ENCODE measurements at regions not wholly inside any gene's neighbourhood (a gene's known extent, or its start where the extent isn't known, plus 50 kb on each side); places are given as distances from the start of the nearest gene placed in this dataset.
A peak's percentile ranks its signal among the peaks of the same experiment; 100 is the strongest.

DNA sequence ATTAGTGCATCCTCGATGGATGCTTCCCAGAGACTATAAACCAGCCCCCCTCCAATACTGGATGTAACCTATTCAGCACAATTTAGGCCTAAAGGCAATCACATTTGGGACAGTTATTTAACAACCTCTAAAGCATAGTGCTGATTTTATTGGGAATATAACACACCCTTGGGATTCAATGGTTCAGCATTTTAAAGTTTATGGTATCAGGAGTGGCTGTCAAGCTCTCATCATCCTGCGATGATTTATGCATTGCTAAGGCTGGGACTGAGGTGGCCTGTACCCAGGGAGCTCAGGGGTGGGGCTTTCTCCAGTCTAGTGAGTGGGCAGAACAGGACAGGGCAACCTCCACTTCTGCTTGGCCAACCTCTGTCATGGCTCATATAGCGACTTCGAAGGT is 464.9 kb downstream of the INHBA start:
- DNase-seq (ENCODE audit: low spot score) = no peak

DNA sequence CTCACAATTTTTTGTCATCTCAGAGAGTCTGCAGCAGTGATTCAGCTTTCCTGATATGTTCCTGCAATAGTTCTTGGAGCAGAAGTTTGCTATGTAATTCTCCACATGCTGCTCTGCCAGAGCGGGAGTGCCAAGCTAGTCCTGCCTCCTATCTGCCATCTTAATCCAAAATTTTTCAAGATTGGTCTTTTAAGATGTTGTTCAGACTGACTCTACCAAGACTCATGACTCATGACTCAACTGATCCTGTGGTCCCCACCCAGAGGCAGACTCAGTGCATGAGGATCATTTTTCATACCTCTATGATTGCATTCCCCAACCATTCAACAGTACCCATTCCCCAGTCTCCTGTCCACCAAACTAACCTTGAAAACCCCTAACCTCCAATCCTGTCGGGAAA is 470.8 kb downstream of the INHBA start:
- DNase-seq (ENCODE audit: low spot score) = no peak

DNA sequence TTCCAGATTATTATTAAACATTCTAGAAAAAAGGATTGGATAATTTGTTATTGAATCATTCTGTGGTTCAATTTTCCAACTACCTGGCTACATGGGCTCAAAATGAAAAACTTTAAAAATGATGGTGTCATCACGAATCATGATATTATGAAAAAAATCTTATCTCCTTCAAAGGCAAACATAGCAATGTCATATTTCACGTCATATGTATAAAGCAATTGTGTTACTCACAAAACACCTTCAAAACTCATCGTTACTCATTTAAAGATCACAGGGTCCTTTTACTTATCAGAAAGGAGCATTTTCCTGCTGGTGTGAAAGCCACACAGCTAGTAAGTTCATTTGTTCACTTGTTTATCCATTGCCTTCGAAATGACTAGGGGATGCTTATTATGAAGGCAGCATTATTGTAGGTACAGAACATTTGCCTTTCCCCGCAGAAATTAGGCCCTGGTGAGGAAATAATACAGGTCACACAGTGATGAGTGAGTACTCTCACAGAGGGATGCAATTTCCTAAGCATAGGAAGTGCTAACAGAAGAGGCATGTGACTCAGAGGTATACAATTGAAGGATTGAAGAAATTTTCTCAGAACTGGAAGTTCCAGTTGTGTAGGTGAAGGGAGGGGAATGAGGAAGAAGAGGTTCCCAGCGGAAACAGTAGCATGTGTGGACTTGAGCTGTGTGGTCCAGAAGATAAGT is 478.7 kb downstream of the INHBA start:
- DNase-seq (ENCODE audit: low spot score) = no peak

DNA sequence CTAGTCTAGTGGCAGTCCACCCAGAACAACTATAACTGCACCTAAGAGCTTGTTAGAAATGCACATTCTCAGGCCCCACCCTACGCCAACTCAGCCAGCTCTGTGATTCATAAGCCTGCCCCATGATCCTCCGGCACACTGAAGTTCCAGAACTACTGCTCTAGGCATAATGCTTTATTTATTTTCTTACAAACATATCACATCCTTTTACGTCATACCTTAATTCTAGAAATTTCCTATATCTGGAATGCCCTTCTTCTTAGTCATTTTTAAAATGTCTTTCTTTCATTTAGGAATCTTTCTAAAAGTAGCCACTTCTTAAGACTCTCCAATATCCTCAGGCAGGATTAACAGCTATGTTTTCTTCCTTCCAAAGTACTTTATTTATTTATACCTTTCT is 480.1 kb downstream of the INHBA start:
- DNase-seq (ENCODE audit: low spot score) = no peak

- no peak for DNase-seq (ENCODE audit: low spot score)
These were observed 482.6 kb downstream of the INHBA start for GRCh38 chr7:41220266-41220665.

DNA sequence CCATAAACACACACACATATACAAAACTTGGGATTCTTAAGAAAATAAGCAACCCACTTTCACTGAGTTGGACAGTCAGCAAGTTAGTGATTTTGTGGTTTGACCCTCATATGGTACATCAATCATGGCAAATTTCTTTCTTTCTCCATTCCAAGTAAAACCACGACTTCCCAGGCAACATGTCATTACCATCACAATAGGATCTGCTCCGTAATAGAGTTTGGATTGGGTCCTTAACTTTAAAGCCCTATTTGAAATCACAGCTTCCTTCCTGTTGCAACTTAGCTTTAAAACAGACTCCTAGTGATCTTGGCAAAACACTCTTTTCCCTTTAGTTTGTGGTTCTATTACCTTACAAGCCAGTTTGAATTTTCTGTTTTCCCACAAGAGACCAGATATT is 483.6 kb downstream of the INHBA start:
- no peak for DNase-seq (ENCODE audit: low spot score)

- DNase-seq (ENCODE audit: low spot score) = no peak
These were observed 485.6 kb downstream of the INHBA start for GRCh38 chr7:41217306-41217705.

DNA sequence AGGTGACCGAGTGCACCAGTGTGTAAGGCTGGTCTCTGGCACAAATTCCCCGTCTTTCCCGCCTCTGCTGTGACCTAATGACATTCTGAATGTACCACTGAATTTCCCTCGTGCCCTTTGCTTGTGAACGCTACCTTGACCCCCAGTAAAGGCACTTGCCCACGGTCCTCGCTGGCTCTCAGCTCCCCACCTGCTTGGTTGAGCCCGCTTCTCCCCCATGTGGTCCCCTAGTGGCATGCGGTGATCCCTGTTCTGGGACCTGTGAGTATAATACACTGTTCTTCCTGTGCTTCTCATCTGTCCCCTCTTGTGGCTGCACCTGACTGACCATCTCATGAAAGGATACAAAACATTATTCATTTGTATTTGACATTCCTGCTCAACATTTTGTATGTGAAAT is 495.7 kb downstream of the INHBA start:
- no peak for DNase-seq (ENCODE audit: low spot score)

GRCh38 chr7:41206267-41206666 is 496.6 kb downstream of the INHBA start:
- DNase-seq (ENCODE audit: low spot score) = no peak

DNA sequence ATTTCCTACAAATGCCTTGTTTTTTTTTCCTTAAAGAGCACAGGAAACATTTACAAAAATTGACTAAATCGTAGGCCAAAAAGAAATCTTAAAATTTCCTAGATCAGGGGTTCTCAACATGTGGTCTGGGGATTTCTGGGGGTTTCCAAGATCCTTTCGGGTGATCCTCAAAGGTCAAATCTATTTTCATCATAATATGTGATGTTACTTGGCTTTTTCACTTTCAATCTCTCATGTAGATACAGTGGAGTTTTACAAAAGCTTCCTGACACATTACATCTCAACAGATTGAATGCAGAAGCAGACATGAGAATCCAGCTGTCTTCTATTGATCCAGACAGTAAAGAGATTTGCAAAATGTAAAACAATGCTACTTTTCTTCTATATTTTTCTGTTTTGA is 497.3 kb downstream of the INHBA start:
- DNase-seq (ENCODE audit: low spot score) = no peak

DNA sequence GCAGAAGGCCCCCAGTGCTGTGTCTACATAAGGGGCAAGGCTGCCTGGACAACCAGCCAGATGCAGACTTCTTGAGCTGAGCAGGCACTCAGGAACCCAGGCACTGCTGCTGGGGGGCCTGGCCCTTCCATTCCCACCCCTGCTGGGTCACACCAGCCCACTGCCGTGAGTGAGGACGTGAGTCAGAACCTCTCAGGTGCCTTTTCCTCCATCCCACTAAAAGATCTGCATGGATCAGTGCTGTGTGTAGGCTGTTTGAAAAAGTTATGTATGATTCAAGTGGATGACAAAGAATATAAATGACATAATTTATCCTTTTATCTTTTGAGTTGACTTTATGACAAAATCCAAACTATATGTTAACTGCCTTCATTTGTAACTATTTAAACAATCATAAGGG is 499.3 kb downstream of the INHBA start:
- no peak for DNase-seq (ENCODE audit: low spot score)

DNA sequence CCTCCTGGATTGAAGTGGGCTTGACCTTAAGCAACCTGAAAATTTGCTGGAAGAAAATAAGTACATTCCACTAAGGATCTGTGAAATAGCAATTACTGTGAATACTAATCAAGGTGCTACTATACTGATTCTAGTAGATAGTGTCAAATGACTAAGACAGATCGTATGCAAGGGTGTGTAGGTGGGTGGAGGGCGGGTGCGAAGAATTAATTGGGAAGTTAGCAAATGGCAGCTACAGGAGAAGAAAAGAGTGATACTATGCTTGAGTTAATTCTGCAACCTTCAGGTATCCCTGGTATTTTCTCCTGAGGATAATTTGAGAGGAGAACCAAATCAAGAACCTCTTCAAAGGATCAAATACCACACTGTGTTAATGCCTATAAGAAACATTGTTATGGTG is 501.9 kb downstream of the INHBA start:
- no peak for DNase-seq (ENCODE audit: low spot score)

DNA sequence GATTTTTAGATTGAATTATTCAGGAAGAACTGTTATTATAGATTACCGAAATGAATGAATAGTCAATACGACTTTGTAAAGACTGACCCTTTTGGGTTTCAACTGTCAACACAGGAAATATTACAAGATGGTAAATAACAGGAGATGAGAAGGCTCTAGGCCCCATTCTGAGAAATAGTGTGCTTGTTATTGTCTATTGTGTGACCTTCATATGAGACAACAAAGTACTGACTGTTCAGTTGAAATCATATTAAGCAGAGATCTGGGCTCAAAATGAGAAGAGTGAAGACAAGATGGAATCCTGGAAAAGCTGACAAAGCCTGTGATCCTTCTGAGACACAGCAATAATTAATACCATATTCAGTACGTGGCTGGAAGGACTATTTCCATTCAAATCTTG is 503.8 kb downstream of the INHBA start:
- DNase-seq (ENCODE audit: low spot score) = peak; percentile 16

DNA sequence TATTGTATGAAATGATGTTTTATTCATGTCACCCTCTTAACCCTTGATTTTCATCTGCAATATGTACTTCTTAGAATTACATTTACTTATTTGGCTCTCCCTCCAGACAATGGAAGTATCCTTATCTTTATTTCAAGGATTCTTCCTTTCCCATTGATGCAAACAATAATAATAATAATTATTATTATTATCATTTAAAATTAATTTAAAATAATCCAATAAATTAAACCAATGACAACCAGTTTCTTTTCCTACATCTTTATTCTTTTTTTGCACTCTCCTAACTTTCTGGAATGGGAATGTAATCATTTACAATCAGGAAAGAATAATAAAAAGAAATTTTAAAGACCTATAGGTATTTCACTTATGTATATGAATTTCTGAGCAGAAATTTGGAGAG is 504.4 kb downstream of the INHBA start:
- DNase-seq (ENCODE audit: low spot score) = no peak

- DNase-seq (ENCODE audit: low spot score) = no peak
These were observed 505.1 kb downstream of the INHBA start for GRCh38 chr7:41197769-41198168.

DNA sequence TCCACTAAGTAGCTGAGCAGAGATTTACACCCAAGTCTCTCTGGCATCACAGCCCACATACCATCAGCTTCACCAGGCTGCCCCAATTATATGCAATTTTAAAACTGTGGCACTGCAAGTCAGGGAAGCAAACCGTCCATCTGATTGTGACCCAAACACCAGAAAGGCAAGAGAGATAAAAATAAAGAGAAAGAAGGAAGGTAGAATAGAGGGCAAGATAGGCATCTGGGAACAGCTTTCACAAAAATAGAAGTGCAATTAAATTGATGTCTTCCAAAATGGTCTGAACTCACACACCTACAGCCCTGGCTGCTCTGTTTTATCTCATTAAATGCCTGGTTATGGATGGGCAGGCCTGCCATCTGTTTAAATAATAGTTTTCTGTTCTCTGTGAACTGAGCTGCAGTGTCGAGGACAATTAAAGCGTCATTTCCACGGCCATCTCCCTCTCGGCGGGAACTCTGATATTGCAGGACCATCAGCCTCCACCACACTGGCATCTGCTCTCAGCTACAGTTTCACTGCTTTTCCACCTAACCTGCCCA is 509.1 kb downstream of the INHBA start:
- no peak for DNase-seq (ENCODE audit: low spot score)

DNA sequence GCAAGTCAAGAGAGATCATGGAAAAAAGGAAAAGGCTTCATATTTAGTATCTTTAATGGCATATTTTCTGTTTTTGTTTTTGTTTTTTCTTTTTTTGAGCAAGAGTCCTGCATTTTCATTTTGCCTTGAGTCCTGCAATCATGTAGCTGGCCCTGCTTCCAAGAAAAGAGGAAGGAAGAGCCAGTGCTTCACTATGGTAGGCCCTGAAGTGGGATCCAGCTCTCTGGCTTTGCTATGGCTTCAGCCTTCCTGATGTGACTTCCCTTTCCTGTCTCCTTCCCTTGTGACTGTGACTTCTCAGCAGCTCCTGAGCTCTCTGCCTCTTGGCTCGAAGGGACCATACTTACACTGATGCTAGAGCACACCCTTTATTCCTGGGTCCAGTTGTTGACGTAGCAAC is 512.3 kb downstream of the INHBA start:
- DNase-seq (ENCODE audit: low spot score) = no peak

DNA sequence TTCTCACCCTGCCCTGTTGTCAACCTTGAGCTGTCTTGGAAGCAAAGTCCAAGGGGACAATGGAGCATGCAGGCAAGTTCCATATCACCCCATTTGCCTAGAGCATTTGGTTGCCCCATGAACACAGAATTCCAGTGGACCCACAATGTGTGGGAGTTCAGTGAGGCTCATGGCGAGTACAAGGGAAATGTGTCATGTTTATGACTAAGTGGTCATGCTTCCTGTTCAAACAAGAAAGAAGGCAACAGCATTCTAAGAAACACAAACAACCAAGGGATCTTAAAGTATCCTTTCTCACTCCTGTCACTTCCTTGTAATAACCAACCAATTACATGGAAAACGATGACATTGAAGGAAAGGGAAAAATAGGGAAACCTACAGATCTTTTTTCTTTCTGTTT is 513.0 kb downstream of the INHBA start:
- DNase-seq (ENCODE audit: low spot score) = no peak

GRCh38 chr7:41188163-41189130 is 514.4 kb downstream of the INHBA start:
- DNase-seq (ENCODE audit: low spot score) = no peak

DNA sequence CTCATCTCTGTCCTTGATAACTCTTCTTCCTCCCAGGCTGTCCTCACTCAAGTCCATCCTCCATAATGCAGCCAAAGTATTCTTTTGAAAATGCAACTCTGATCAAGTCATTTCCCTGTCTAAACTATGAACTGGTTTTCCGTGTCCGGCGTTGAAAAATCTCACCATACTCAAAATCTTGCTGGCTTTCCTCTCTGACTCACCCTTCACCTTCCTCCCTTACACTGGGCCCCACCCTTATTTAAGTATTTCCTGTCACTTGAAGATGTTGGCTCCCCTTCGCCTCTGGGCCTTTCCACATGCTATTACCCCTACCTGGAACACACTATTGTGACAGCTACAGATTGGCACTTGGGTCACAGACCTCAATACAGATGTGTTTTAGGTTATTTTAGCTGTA is 515.6 kb downstream of the INHBA start:
- no peak for DNase-seq (ENCODE audit: low spot score)

DNA sequence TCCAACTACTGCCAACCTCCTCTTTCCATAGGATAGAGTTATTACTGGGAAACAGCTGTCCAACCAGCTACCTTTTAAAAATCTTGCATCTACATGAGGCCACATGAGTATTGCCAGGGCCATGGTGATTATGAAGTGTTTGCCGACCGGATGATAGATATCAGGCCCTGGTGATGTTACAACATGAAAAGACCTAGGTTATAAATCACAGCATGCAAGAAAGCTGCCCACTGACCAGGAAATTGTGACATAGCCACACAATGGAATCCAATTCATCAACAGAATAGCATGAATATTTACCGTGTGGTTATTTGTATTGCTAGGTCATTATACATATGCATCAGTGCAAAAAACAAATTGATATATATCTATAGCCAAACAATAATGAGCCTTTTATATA is 517.0 kb downstream of the INHBA start:
- DNase-seq (ENCODE audit: low spot score) = no peak

DNA sequence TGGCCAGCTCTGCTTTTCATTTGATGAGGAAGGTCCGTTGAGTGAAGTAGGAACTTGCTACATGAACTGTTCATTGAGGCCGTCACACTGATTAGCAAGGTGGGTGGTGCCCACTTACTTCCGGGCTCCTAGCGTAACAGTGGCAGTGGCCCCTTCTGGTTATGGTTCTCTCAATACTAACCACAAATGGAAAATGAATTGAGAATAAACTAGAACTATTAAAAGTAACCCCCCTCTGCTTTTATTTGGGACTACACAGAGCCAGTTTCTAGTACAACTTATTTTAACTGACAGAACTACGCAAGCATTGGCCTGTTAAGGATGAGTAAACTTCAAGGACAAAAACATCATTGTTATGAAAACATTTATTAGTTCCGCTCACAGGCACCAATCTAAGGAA is 519.1 kb downstream of the INHBA start:
- no peak for DNase-seq (ENCODE audit: low spot score)

DNA sequence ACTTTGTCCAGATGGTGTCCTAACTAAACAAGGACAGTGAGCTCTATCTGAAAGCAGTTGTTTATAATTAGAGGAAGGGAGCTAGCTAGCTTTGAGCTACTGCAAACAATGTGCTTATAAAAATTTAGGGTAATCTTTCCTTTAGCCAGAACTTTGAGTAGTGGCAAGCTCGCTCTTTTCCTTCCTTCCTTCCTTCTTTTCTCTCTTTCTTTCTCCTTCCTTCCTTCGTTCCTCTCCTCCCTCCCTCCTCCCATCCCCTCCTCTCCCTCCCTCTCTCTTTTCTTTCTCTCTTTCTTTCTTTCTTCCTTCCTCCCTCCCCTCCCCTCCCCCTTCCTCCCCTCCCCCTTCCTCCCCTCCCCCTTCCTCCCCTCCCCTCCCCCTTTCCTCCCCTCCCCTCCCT is 520.1 kb downstream of the INHBA start:
- no peak for DNase-seq (ENCODE audit: low spot score)

Data from globus pallidus (tissue), 1 donor.